K562 (cell line): ENCODE measurements at regions not wholly inside any gene's neighbourhood (a gene's known extent, or its start where the extent isn't known, plus 50 kb on each side); places are given as distances from the start of the nearest gene placed in this dataset.
"Not testable (repeated sequence)": the region's sequence is repeated elsewhere in the genome, so short reads cannot be mapped to it uniquely, and the experiment has no call there.

Experiments
- CAMTA2 ChIP-seq: fragments of 250-450 bp; sonication (Bioruptor Pico); conservative IDR thresholded peaks from 2 replicates; pipeline ENCODE4 v1.5.1; 2022
- CTCF ChIP-seq, 3 experiments: IDR thresholded peaks in 2 of 3; conservative IDR thresholded peaks in 1 of 3; 2 replicates each; pipeline ENCODE4 v1.5.1; 2011 to 2012; ENCODE audit warnings: low read length in 3 of 3, mild to moderate bottlenecking in 3 of 3, control low read depth in 2 of 3, improper control_type of control experiment in 1 of 3, inconsistent platforms in 1 of 3, low read depth in 1 of 3, mixed read lengths in 1 of 3, moderate library complexity in 1 of 3; ENCODE audit not compliant: insufficient read depth in 2 of 3
- MTA3 ChIP-seq: fragments of 450-650 bp; formaldehyde crosslinking; IDR thresholded peaks from 2 replicates; pipeline ENCODE4 v1.6.1; 2017; ENCODE audit warnings: mild to moderate bottlenecking, borderline replicate concordance
- TCF7L2 ChIP-seq: fragments of 150-350 bp; IDR thresholded peaks from 2 replicates; pipeline ENCODE4 v1.6.1; 2016; ENCODE audit warnings: low read depth, mild to moderate bottlenecking, low read length, moderate library complexity
- ZNF239 ChIP-seq: fragments of 250-450 bp; sonication (Bioruptor Pico); IDR thresholded peaks from 2 replicates; pipeline ENCODE4 v1.4.0; 2020; ENCODE audit warnings: mild to moderate bottlenecking

- not testable (repeated sequence) for TF ChIP-seq CTCF (IDR thresholded peaks at IDR 0.05 in 2 of 3, conservative IDR thresholded peaks at IDR 0.05 in 1 of 3; ENCODE audit: insufficient read depth in 2 of 3, low read depth in 1 of 3, low read length in 3 of 3); CAMTA2 (CRISPR knock-in tag); ZNF239; MTA3; TCF7L2
These were observed 51.2 kb upstream of the POTEG start for GRCh38 chr14:19485346-19485745.
